ENCODE measurements at regions not wholly inside any gene's neighbourhood (a gene's known extent, or its start where the extent isn't known, plus 50 kb on each side); places are given as distances from the start of the nearest gene placed in this dataset.

- Histone ChIP-seq H3K9me3 (ENCODE audit: insufficient read depth, low read depth, low read length) (no peaks in the 10 kb centered on the region), H3K36me3 (ENCODE audit: insufficient read depth, low read length) (no peaks in the 10 kb centered on the region), H3K4me1 (ENCODE audit: insufficient read depth, low read length) (no peaks in the 10 kb centered on the region), H3K9ac (ENCODE audit: low read length) (no peak overlapping the region), H2AFZ (ENCODE audit: low read depth, low read length) (no peak overlapping the region), H3K79me2 (ENCODE audit: insufficient read depth, low read length) (no peaks in the 10 kb centered on the region), H4K20me1 (ENCODE audit: insufficient read depth, low read length) (no peaks in the 10 kb centered on the region), H3K27me3 (ENCODE audit: insufficient read depth, low read length) (peaks cover 5% of the 10 kb centered on the region), H3K27ac (ENCODE audit: low read depth, low read length) (no peak overlapping the region), H3K4me3 (ENCODE audit: insufficient read depth, low read depth, low read length) (no peak overlapping the region), H3K4me2 (ENCODE audit: low read length) (no peak overlapping the region)
- H3K27me3 Mint-ChIP-seq (ENCODE audit: low read depth, unreplicated experiment), result peaks cover 21% of the 10 kb centered on the region
- H3K4me3 Mint-ChIP-seq (ENCODE audit: unreplicated experiment), result no peak overlapping the region
- TF ChIP-seq CTCF (IDR thresholded peaks at IDR 0.05; ENCODE audit: insufficient read depth, low read depth, low read length) (no peak), EZH2 (IDR thresholded peaks at IDR 0.05; ENCODE audit: insufficient read depth, low read length) (no peak)
- H3K4me1 Mint-ChIP-seq (ENCODE audit: low read depth, unreplicated experiment), result no peaks in the 10 kb centered on the region
- peaks cover 2% of the 10 kb centered on the region for H3K9me3 Mint-ChIP-seq (ENCODE audit: unreplicated experiment)
- DNase-seq (ENCODE audit: low read depth) (no peak), FAIRE-seq (no peak)
- H3K27ac Mint-ChIP-seq (ENCODE audit: unreplicated experiment), result no peak overlapping the region
- no peaks in the 10 kb centered on the region for H3K36me3 Mint-ChIP-seq (ENCODE audit: low read depth, unreplicated experiment)
Measured at GRCh38 chr3:10645800-10646199, 140.4 kb upstream of the ATP2B2 start.

GRCh38 chr3:10646531-10647335 lies 141.3 kb upstream of the ATP2B2 start:
- no peak for FAIRE-seq

More at GRCh38 chr3:10646531-10647335, 141.3 kb upstream of the ATP2B2 start:
- no peak for DNase-seq (ENCODE audit: low read depth)
- no peaks in the 10 kb centered on the region for H3K4me1 Mint-ChIP-seq (ENCODE audit: low read depth, unreplicated experiment)
- H3K36me3 Mint-ChIP-seq (ENCODE audit: low read depth, unreplicated experiment), result no peaks in the 10 kb centered on the region
- peaks cover 23% of the 10 kb centered on the region for H3K27me3 Mint-ChIP-seq (ENCODE audit: low read depth, unreplicated experiment)
- no peak overlapping the region for H2AFZ ChIP-seq (ENCODE audit: low read depth, low read length)
- H3K4me1 ChIP-seq (ENCODE audit: insufficient read depth, low read length), result no peaks in the 10 kb centered on the region
- no peaks in the 10 kb centered on the region for H4K20me1 ChIP-seq (ENCODE audit: insufficient read depth, low read length)
- H3K79me2 ChIP-seq (ENCODE audit: insufficient read depth, low read length), result no peaks in the 10 kb centered on the region
- no peak overlapping the region for H3K4me3 Mint-ChIP-seq (ENCODE audit: unreplicated experiment)
- H3K27ac Mint-ChIP-seq (ENCODE audit: unreplicated experiment), result no peak overlapping the region
- H3K27ac ChIP-seq (ENCODE audit: low read depth, low read length), result no peak overlapping the region
- TF ChIP-seq CTCF (IDR thresholded peaks at IDR 0.05; ENCODE audit: insufficient read depth, low read depth, low read length), result no peak
- no peak for TF ChIP-seq EZH2 (IDR thresholded peaks at IDR 0.05; ENCODE audit: insufficient read depth, low read length)
- peaks cover 2% of the 10 kb centered on the region for H3K9me3 Mint-ChIP-seq (ENCODE audit: unreplicated experiment)
- no peak overlapping the region for H3K4me2 ChIP-seq (ENCODE audit: low read length)
- H3K27me3 ChIP-seq (ENCODE audit: insufficient read depth, low read length), result peaks cover 5% of the 10 kb centered on the region
- H3K9me3 ChIP-seq (ENCODE audit: insufficient read depth, low read depth, low read length), result no peaks in the 10 kb centered on the region
- H3K36me3 ChIP-seq (ENCODE audit: insufficient read depth, low read length), result no peaks in the 10 kb centered on the region
- H3K9ac ChIP-seq (ENCODE audit: low read length), result no peak overlapping the region
- H3K4me3 ChIP-seq (ENCODE audit: insufficient read depth, low read depth, low read length), result no peak overlapping the region

Data from astrocyte (in vitro differentiated cells and primary cell).